AG20443 (cell line): ENCODE measurements at regions not wholly inside any gene's neighbourhood (a gene's known extent, or its start where the extent isn't known, plus 50 kb on each side); places are given as distances from the start of the nearest gene placed in this dataset.

ENCODE experiments used
- DNase-seq: peaks from one replicate; pipeline ENCODE4 v3.0.0; 2012; ENCODE audit warnings: low spot score, mixed read lengths

GRCh38 chr2:41886757-41887156 lies 161.1 kb upstream of the PKDCC start:
- DNase-seq = no peak

DNA sequence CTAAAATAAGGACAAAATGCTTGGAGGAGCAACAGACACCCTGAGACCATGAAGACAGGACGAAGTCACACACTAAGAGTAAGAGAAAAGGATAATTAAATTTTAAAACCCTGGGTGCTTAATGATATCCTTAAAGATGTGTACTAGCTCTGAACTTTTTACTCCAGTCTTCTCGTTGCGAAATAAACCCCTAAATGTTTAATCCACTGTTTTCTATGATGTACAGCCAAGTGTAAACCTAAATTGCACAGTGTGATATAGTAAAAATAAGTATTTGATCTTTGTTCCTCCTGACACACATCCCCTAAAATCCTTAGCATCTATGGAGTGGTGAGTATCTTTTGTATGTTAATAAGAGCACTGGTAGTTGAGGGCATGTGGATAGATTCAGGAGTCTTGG lies 157.5 kb upstream of the PKDCC start:
- no peak for DNase-seq

- DNase-seq = peak; percentile 34
These were observed 155.3 kb upstream of the PKDCC start for GRCh38 chr2:41892476-41892875.

DNA sequence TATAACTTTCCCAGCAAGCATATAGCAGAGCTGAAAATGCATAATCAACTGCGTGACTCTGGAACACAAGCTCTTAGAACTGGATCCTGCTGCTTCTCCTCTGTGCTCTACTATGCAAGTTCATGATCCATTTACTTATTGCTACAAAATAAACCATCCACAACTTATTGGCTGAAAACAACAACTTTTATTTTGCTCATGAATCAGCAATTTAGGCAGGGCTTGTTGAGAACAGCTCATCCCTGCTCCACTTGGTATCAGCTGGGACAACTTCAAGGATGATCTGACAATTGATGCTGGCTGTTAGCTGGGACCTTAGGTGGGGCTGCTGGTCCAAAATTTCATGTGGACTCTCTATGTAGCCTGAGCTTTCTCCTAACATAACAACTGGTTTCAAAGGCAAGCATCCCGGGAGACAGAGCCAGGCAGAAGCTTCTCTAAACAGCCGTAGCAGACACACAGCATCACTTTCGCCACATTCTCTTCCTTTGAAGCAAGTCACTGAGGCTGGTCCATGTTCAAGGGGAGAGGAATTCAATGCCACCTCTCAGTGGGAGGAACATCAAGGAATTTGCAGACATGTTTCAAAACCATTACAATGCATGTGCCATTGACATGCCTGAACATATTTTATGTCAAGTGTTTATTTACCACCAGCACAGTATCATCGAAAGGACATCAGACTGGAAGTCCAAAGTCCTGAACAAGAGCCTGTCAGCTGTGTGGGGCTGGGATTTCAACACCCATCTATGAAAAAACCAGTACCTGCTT lies 153.1 kb upstream of the PKDCC start:
- no peak for DNase-seq

GRCh38 chr2:41895334-41895664 lies 152.5 kb upstream of the PKDCC start:
- no peak for DNase-seq

DNA sequence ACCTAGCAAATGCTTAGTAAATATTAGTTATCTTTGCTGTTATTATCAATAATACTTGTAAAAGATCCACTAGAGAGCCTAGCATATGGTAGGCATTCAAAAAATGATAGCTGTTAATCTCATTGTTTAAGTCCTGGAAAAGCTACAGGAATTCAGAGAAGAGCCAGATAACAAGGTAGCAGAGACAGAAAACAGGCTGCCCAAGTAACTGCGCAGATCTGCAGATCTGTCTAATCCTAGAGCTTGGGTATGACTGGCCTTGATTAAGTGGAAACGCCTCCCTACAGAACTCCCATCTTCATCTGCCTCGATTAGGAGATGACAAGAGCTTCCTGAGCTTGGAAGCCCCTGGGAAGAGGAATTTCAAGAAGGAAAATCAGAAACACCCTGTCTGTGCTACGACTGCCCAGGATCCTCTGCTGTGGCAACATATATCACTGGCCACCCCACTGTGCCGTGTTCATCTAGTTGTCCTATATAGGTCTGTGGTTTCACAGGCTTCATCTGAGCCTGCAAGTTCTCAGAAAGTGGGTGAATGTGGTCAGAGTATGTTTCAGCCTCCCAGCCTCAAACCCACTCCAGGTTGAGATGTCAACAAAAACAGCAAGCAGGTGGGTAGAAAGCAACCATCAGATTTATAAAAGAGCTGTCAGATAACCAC lies 151.5 kb upstream of the PKDCC start:
- DNase-seq = no peak

- no peak for DNase-seq
These were observed 148.6 kb upstream of the PKDCC start for GRCh38 chr2:41899189-41899588.

- DNase-seq = no peak
These were observed 147.7 kb upstream of the PKDCC start for GRCh38 chr2:41900101-41900577.

DNA sequence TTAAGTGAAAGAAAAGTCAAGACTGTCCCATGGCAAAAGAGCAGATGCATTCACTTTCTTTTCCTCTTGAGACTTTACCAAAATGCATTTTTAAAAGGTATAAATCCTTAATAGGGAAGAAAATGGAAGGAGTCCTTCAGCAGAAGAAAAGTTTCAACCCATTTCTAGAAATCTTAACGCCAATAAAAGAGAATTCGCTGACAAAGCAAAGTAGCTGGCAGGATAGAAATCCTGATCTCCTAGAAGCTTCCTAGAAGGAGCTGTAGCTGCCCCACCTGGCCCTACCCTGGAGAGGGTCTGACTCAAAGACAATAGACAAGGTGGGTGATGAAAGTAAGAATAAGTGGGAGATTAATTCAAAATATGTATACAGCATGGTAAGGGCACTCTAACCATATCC lies 144.9 kb upstream of the PKDCC start:
- no peak for DNase-seq

DNA sequence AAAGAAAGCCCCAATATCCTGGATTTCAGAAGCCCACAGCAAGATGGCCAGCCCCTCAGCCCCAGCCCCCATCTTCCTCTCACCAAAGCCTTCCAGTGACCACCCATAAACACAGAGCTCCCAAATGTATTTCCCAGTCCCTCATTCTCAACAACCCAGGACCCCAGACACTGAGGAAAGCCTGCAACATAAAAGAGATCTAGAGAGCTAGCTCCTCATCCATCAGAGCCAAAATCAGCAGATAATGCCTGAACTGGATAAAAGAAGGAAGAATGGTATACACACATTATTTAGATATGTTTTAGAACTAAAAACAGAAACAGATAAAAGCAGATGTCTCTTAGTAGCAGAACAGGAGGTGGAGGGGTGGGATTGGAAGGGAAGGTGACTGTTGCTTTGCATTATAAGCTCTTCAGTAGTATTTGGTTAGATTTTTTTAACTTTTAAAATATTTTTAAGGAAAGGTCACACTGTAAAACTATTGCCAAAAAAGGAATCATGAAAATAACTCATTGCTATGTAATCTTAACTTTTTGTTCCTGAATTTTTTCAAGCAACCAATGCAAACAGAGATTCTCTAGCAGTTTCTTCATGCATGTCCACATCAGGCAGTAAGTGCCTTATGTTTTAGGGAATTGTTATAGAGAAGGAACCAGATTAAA lies 144.2 kb upstream of the PKDCC start:
- no peak for DNase-seq

DNA sequence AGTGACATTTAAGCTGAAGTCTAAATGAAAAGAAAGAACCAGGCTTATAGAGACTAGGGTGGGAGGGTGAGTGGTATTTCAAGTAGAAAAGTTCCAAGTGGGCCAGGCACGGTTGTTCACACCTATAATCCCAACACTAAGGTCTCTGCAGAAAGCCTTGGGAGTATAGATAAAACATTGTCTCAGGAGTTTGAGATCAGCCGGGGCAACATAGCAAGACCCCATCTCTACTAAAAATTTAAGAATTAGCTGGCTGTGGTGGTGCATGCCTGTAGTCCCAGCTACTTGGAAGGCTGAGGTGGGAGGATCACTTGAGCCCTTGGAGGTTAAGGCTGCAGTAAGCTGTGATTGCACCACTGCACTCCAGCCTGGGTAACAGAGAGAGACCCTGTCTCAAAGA lies 143.4 kb upstream of the PKDCC start:
- DNase-seq = no peak

- DNase-seq = no peak
These were observed 142.1 kb upstream of the PKDCC start for GRCh38 chr2:41905597-41906337.

DNA sequence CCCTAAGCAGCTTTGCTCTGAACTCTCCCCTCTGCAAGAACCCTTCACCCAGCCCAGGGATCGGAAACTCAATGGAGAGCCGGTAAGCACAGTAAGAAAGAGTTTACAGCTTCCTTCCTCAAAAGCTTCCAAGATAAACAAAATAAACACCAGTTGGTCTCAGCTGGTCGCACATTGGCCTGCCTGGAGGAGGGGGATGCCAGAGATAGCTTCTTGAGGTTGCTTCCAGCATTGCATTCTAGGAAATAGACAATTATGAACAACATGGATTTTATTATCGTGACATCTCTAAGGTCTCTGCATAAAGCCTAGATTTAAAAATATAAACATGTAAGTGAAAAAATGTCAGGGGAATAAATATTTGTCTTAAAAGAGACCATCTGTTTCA lies 141.5 kb upstream of the PKDCC start:
- DNase-seq = no peak

- no peak for DNase-seq
These were observed 140.7 kb upstream of the PKDCC start for GRCh38 chr2:41907141-41907540.

DNA sequence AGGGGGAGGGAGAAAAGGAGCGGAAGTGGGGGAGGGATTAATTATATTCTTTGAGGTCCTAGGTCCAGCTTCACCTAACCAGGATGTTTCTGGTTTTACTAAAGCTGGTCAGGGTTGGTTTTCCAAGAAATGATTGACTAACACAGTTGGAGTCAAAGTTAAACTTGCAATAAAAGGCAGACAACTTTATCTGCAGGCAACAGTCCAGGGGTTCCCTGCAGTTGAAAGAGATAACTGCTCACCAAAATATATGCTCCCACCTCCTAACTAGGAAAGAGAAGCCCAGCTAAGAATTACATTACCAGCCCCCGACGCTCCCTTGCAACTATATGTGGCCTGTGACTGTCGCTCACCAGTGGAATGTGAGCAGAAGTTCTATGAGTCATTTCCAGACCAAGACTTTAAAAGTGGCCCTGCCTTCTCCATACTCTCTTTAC lies 140.0 kb upstream of the PKDCC start:
- no peak for DNase-seq

DNA sequence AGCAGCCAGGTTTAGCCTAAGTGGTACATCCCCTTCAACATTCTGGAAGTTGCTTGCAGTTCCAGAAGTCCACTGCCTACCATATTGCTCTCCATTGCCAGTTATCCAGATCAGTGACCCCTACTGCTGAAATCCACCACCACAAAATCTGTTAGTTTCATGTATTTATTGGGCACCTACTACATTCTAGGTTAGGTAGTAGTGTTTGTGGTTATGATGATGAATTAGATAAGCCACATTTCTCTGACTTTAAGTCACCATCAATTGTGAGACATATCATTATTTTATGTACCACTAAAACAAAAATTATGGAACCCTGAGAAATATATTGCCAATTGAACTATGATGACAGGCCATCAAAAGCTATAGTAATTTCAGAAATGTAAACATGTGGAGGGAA lies 139.5 kb upstream of the PKDCC start:
- DNase-seq = no peak

GRCh38 chr2:41909584-41909983 lies 138.2 kb upstream of the PKDCC start:
- no peak for DNase-seq

DNA sequence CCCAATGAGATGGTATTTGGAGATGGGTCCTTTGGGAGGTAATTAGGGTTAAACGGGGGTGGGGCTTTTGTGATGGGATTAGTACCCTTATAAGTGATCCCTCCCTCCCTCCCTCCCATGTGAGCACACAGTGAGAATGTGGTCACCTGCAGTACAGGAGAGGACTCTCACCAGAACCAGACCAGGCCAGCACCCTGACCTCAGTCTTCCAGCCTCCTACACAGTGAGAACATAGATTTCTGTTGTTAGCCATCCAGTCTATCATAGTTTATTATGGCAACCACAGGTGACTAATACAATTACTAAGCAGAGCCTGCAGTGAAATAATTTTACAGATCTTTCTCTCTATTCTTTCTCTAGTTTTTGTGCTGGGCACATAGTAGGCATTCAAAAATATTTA lies 137.7 kb upstream of the PKDCC start:
- no peak for DNase-seq

- DNase-seq = no peak
These were observed 136.8 kb upstream of the PKDCC start for GRCh38 chr2:41911033-41911432.

DNA sequence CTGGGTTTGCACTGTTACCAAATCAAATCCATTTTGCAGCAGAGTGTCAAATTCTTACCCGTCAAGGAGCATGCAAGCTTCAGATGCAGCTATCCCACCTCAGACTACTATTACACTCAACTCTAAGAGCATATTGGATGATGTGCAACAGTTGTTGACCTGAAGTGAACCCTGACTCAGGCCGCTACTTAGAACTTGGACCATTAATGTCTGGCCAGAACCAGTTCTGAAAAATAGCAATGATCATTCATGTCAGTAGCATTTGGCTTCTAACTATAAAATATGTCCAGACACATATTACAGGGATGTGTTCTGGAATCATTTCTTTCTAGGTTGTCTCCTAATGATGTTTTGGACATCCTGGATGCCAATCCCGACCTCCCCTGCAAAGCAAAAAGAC lies 135.5 kb upstream of the PKDCC start:
- no peak for DNase-seq

GRCh38 chr2:41912776-41913175 lies 135.0 kb upstream of the PKDCC start:
- DNase-seq = no peak

- DNase-seq = no peak
These were observed 134.5 kb upstream of the PKDCC start for GRCh38 chr2:41913311-41913710.
